Urinary bladder (tissue), 4 donors: ENCODE measurements at regions not wholly inside any gene's neighbourhood (a gene's known extent, or its start where the extent isn't known, plus 50 kb on each side); places are given as distances from the start of the nearest gene placed in this dataset. TPM values are rescaled to one million over a fixed set of nuclear protein-coding genes. Genes with fewer than 3 reads are reported as not detected.

Experiments used
- DNase-seq: peaks from one replicate; pipeline ENCODE4 v3.0.0-alpha.2; 2015; ENCODE audit errors: extremely low spot score
- H3K27ac ChIP-seq: one replicate; pipeline ENCODE4 v1.5.1; 2013; ENCODE audit warnings: low read depth, mild to moderate bottlenecking, moderate library complexity
- H3K36me3 ChIP-seq: one replicate; pipeline ENCODE4 v1.6.1; 2013; ENCODE audit warnings: mild to moderate bottlenecking, moderate library complexity; ENCODE audit not compliant: insufficient read depth
- H3K4me1 ChIP-seq: one replicate; pipeline ENCODE4 v1.6.1; 2013; ENCODE audit warnings: mild to moderate bottlenecking, moderate library complexity; ENCODE audit not compliant: insufficient read depth
- H3K4me3 ChIP-seq: one replicate; pipeline ENCODE4 v1.5.1; 2013; ENCODE audit warnings: low read depth, low read length
- WGBS: extraction: QIAGEN DNeasy Blood & Tissue Kit; methylation state at CpG from one replicate; pipeline ENCODE4 v1.1.7; 2013; 5-methylcytosine and 5-hydroxymethylcytosine counted together
- small RNA-seq: library from RNA; depleted of rRNA; stranded (forward); fragments of <200 nt; gene quantifications from one replicate; pipeline ENCODE3, GENCODE V24; 2014
- donor health status: healthy with polysubstance abuse.
- donor health status: healthy.

DNA sequence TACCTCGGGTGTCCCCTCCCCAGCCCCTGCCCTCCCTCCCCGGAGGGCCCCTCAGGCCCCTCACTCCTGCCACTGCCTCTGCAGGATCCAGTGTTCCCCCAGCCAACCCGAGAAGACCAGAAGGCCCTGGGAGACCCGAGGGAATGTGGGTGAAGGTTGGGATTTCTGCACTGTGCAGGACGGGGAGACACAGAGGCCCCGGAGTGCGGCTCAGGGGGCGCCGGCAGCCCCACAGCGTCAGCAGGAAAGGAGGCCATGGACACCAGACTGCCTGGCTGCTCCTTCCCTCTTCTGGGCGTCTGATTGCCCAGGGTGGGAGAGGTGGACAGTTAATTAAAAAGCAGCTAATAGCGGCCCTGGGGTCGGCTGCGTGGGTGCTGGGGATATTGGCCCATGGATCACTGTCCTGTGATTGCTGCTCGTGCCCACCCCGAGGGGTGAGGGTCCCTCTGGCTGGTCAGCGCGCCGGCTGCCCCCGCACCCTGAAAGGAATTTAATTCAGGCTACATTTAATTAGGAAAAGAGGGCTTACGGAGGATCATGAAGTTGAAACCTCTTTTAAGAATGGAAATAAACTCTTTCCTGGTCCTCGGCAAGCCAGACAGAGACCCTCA is 57.8 kb upstream of the NKX1-1 start:
- no peaks in the 10 kb centered on the region for H3K36me3 ChIP-seq

DNA sequence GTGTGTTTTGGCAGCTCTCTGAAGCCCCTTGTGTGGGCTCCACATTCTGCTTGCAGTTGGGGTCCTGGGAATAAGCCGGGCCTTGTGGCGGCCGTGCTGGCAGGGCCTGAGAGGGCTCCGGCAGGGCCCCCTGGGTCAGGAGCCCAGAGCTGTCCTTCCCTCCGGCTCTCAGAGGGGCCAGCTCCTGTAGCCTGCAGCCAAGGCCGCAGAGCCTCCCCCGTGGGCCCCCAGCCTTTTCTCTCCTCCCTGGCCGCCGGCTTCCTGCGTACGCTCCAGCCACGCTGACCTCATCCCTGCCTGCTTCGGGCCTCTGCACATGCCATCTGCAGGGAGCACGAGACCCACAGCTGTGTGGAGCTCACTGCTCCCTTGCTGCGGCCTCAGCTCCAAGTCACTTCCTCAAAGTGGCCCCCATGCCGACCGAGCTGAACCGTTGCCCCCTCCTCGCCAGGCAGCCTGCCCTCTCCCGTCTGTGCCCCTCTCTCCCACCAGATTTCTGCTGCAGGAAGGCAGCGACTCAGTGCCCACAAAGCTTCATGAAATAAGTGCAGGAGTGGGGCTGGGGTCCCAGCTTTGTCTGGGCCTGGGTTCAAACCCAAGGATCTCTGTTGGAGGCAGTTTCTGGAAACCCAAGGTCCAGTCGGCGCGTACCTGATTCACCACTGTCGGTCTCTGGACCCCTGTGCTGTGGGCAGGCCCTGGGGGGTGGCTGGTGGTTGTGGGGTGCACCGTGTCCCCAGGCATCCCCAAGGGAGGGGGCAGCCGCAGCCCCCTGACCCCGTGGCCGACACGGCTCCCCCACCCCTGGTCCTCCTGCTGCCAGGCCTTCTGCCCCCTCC is 57.1 kb upstream of the NKX1-1 start:
- DNase-seq: no peak
- 41% methylated on average over 30 of the region's 30 CpGs for WGBS

More for the DNA sequence above, 57.8 kb upstream of the NKX1-1 start:
- Histone ChIP-seq H3K27ac (no peak overlapping the region), H3K4me1 (no peaks in the 10 kb centered on the region), H3K4me3 (no peak overlapping the region)
- 79% methylated on average over 22 of the region's 22 CpGs for WGBS
- DNase-seq: no peak

DNA sequence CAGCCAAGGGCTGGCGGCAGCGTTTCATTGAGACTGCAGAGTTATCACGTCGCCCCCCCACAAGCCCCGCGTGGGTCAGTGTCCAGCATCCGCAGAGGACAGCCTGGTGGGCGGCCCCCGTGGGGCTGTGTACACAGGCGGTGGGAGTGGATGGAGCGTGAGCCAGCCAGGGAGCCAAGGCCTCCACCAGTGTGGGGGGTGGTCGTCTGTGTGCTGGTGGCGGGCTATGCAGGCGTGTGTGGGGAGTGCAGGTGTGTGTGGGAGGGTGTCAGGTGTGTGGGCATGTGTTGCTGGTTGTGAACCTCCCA is 56.5 kb upstream of the NKX1-1 start:
- Histone ChIP-seq H3K27ac (no peak overlapping the region), H3K4me1 (no peaks in the 10 kb centered on the region), H3K4me3 (no peak overlapping the region), H3K36me3 (no peaks in the 10 kb centered on the region)
- DNase-seq: no peak
- 69% methylated on average over 14 of the region's 14 CpGs for WGBS

More for the DNA sequence above, 57.1 kb upstream of the NKX1-1 start:
- Histone ChIP-seq H3K4me1 (no peaks in the 10 kb centered on the region), H3K36me3 (no peaks in the 10 kb centered on the region), H3K27ac (no peak overlapping the region), H3K4me3 (no peak overlapping the region)

DNA sequence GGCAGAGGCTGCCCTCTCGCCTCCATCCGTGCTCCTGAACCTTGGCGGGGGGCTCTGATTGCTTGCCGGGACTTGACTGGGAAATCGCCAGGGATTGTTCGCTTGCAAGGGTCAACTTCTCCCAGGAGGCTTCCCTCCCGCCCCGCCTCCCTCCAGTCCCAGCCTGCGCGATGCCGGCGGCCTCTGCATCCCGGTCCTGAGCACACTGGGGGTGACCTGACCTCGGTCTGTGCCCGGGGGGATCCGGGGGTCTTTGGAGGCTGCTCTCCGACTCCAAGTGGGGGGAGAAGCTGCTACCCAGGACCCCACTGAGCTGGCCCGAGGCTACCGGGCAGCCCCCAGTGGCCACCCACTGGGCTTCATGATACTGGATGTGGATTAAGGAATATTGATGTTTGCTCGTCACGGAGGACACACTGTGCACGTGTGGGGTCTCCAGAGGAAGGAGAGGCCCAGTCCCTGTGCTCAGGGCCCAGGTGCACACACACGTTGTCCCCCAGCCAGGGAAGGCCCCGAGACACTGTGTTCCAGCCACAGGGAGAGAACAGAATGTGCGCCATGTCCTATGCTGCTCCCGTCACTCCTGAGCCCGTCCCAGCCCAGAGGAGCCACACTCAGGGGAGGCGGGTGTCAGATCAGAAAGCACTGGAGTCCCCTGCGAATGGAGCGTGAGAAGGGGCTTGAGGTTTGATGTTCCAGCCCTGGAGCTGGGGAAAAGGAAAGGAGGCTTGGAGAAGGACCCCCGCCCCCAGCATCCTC is 55.9 kb upstream of the NKX1-1 start:
- 52% methylated on average over 31 of the region's 31 CpGs for WGBS
- Histone ChIP-seq H3K36me3 (no peaks in the 10 kb centered on the region), H3K4me1 (no peaks in the 10 kb centered on the region), H3K27ac (no peak overlapping the region), H3K4me3 (no peak overlapping the region)
- DNase-seq: no peak

DNA sequence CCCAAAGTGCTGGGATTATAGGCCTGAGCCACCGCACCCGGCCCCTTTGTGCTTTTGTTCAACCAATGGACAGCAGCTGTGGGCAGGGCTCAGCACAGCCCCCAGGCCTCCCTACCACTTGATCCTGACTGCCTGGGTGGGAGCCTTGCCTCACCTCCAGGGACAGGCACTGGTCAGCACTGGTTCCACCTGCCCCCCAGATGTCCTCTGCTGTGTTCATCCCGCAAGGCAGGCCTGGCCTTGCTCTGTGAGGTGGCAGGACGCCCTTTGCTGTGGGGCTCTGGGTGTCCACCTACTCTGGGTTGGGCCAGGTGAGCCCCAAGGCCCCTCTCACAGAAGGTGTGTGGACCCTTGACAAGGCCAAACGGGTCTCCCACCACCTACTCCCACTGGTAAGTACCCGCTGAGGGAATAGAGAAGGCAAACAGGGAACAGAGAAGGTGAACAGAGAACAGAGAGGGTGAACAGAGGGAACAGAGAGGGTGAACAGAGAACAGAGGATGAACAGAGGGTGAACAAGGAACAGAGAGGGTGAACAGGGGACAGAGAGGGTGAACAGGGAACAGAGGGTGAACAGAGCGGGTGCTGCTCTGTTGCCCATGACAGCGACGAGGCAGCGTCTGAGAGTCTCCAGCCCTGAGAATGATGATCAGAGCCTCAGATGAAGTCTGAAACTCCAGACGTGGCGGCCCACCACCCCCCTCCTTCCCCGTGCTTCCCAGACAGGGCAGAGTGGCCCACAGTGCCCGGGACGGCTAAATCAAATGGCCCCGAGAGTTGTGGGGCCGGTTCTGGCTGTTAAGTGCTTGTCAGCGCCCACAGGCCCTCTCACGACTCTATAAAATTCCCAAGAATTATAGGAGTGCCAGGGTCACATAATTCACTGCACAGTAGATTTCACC is 55.0 kb upstream of the NKX1-1 start:
- no peak for DNase-seq
- H3K36me3 ChIP-seq: no peaks in the 10 kb centered on the region
- H3K4me1 ChIP-seq: no peaks in the 10 kb centered on the region
- H3K4me3 ChIP-seq: no peak overlapping the region
- H3K27ac ChIP-seq: no peak overlapping the region
- WGBS: 71% methylated on average over 19 of the region's 19 CpGs

DNA sequence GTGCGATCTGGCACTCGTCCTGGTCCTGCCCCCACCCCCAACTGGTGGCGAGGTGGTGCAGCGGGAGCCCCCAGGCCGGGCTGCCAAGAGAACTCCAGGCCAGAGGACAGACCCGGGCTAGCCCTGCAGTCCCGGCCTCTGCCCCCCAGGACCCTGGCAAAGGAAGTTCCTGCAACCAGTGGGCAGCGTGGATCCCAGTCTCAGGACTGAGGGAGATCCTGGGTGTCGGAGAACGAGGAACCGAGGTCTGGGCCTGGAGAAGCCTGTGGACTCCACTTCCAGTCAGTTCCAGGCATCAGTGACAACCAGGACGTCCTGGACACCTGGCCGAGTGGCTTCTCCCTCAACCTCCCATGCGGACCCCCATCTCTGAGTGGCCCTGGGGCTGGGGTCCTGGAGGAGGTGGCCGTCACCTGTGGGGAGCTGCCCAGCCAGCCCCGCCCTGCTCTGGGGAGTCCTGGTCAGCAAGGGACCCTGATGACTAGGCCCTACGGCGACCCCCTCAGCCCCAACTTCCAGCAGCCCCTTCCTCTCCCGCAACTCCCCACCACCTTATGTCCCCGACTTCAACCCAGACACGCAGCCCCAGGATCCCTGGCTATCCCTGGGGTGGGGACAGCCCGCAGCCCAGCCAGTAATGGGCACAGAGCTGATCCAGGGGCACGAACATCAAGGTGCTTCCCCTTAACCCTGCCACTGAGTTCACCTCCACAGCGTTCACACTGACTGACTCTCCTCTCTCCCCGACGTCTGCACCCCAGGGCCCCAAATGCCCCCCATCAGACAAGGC is 53.7 kb upstream of the NKX1-1 start:
- Histone ChIP-seq H3K27ac (no peak overlapping the region), H3K4me1 (no peaks in the 10 kb centered on the region), H3K4me3 (no peak overlapping the region), H3K36me3 (no peaks in the 10 kb centered on the region)
- WGBS: 53% methylated on average over 26 of the region's 26 CpGs
- DNase-seq: no peak

DNA sequence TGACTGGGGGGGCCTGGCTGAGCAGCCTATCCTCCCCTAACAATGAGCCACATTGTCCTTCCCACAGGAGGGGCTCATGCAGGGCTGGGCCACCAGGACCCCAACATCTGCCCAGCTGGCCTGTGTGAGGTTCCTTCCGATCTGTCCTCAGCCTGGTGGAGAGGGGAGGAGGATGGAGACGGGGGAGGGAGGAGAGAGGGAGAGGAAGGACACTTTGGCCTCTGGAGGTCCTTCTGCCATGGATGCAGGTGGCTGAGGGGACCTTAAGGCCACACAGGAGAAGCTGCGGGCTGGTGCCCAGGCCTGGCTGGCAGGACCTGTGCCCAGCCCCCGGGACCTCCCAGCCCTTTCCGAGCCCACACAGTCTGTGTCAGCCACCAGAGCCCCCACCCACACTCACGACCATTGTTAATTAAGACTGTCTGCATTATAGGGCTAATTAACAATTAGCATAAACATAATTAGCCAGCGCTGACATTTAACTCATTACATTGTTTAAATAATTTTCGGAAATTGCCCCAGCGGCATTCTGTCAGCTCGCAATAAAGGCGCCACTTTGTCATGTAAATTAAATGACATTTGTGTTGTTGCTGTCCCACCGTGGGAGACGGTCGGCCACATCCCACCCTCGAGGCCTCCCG is 53.0 kb upstream of the NKX1-1 start:
- H3K36me3 ChIP-seq: no peaks in the 10 kb centered on the region
- 35% methylated on average over 16 of the region's 16 CpGs for WGBS
- H3K4me1 ChIP-seq: no peaks in the 10 kb centered on the region
- H3K27ac ChIP-seq: no peak overlapping the region
- no peak overlapping the region for H3K4me3 ChIP-seq
- no peak for DNase-seq

DNA sequence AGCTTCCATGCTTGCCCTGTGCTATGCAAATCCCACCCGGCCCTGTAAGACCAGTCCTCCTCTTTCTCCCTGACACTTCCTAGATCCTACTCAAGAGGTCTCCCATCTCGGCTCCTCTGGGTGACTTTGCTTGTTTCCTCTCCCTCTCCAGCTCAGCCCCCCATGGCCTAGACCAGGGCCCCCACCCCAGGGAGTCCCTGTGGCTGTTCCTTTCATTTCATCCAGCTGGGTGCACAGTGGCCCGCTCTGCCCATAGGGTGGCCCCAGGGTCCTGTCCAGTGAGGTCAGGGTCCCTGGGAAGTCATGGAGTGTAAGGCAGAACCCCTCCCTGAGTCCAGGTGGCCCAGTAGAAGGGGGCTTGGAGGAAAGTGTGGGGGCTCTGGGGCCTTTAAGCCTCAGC is 52.3 kb upstream of the NKX1-1 start:
- DNase-seq: no peak
- Histone ChIP-seq H3K4me3 (no peak overlapping the region), H3K27ac (no peak overlapping the region), H3K4me1 (no peaks in the 10 kb centered on the region), H3K36me3 (no peaks in the 10 kb centered on the region)
- WGBS: 57% methylated on average over 3 of the region's 3 CpGs

Small RNAs in the stretch of these regions (small RNA-seq; reads per million reads assigned to genes)
- gene AC147067.2: not detected
